NCI-H1930 (cell line): ENCODE measurements at regions not wholly inside any gene's neighbourhood (a gene's known extent, or its start where the extent isn't known, plus 50 kb on each side); places are given as distances from the start of the nearest gene placed in this dataset.

Experiments
- DNase-seq, 2 experiments: peaks; one replicate each; lab custom pipeline; 2025; lab: John Stamatoyannopoulos, UW

- no peak for DNase-seq
Observed at GRCh38 chr14:42378880-42379279, 772.2 kb downstream of the LRFN5 start.

DNA sequence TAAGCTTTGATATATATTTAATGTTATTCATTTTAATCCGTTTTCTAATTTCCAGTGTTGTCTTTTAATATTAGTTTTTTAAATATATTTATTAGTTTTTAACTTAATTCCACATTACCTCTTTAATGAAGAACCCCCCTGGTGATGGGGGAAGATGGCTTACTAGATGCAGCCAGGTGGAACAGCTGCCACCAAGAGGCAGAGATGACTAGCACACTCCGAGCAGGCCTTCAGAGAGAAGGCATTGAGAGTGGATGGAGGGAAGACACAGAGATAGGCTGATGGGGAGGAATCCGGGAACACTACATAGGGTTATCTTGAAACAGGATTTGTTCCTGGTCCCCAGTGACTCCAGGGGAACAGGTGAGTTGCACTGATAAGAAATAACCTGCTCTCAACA lies 771.6 kb downstream of the LRFN5 start:
- no peak for DNase-seq

- no peak for DNase-seq
Observed at GRCh38 chr14:42374332-42374731, 767.7 kb downstream of the LRFN5 start.

GRCh38 chr14:42370056-42370455 lies 763.4 kb downstream of the LRFN5 start:
- no peak for DNase-seq

DNA sequence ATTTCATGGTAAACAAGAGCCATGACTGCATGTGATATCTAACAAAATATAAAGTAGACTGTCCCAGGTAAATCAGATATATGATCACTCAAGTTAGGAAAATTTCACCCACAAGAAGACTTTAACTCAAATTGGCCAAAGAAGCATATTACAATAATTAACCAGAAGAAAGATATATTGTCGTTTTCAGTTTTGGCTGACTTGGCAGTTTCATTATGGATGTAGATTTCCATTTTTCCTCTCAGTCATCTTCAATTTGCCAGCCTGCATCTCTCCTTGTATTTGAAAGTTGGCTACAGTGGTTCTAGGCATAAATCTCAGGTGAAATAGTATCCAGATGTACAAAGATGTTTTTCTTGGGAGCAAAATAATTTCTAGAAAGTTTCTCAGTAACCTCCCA lies 761.6 kb downstream of the LRFN5 start:
- DNase-seq = no peak

- DNase-seq = no peak
Observed at GRCh38 chr14:42353315-42353714, 746.6 kb downstream of the LRFN5 start.

DNA sequence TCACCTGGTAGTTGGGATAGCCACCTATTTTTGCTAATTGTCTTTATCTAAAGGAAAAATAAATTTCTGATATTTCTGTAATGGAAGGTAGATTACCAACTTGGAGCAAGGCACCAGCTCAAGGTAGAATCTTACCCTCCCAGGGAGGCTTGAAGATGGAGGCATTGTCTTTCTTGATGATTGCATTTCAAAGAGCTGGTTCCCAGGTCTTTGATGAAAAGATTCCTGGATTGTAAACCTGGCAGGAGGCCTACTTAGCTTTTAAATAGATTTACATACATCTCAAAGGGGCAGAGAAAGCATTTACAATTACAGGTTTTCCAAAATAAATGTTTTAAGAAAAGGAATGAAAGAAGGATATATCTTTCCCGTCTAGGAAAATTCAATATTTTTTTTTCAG lies 729.2 kb downstream of the LRFN5 start:
- DNase-seq = no peak

GRCh38 chr14:42334931-42335330 lies 728.3 kb downstream of the LRFN5 start:
- DNase-seq = no peak

DNA sequence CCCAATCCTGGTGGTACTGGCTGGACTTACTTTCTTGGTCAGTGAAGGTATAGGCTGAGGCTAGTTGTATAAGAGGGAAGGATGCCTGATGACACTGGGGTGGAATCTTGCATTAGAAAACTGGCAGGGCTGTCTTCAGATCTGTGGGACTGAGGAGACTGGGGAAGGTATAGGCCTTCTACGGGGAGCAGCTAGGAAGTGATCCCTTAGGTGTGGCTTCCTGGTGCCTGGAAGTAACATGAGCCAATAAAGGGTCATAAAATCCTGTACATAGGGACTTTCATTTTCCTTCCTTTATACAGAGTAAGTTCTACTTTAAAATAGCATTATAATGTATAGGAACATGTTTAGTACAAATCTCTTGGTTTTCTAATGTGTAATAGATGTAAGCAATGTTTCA lies 716.8 kb downstream of the LRFN5 start:
- no peak for DNase-seq

GRCh38 chr14:42322531-42323284 lies 716.0 kb downstream of the LRFN5 start:
- no peak for DNase-seq

GRCh38 chr14:42319996-42320395 lies 713.3 kb downstream of the LRFN5 start:
- no peak for DNase-seq

DNA sequence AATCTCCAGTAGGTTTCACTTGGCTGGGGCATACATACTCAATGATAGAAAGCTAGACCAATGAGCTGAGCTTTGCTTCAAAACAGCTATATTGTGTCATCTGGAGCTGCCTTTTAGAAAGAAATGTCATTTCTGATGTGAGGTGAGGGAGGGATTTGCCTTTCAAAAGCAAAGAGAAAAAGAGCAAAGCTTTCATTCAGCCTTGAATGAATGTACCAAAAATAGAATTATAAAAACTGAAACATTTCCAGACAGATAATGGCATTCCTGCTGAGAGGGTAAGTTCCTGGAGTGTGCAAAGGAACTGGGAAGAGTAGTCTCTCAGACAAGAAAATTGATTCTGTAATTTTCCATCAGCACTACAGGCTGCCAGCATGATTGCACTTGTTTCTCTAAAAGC lies 710.0 kb downstream of the LRFN5 start:
- DNase-seq = no peak

GRCh38 chr14:42311876-42312275 lies 705.2 kb downstream of the LRFN5 start:
- no peak for DNase-seq

- no peak for DNase-seq
Observed at GRCh38 chr14:42307239-42307825, 700.7 kb downstream of the LRFN5 start.

DNA sequence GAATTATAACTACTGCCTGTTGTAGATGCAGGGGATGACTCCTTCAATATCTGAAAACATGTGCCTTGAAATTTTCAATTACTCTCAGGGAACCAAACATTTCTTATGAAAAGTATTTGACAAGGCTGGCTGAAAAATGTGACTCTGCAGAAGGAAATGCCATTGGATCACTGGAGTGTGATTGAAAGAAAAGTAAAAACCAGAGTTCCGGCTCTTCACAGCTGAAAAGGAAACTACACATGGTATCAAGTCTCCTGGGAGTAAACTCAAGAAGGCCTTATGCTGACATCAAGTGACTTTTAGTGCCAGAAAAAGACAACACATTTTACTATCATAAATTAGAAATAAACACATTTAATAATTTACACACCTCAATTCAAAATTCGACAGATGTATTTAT lies 693.0 kb downstream of the LRFN5 start:
- DNase-seq = no peak

DNA sequence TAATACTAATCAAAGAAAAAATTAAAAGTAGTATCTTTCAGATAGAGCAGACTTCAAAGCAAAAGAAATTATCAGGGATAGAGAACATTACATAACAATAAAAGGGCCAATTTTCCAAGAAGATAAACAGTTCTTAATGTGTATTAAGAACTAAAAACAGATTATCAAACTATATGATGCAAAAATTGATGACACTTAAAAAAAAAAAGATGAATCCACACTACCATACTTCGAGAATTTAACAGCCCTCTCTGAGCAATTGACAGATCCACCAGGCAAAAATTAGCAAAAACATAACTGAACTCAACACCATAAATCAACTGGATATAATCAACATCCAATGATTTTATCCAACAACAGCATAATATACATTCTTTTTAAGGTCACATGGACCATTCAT lies 686.5 kb downstream of the LRFN5 start:
- DNase-seq = no peak

DNA sequence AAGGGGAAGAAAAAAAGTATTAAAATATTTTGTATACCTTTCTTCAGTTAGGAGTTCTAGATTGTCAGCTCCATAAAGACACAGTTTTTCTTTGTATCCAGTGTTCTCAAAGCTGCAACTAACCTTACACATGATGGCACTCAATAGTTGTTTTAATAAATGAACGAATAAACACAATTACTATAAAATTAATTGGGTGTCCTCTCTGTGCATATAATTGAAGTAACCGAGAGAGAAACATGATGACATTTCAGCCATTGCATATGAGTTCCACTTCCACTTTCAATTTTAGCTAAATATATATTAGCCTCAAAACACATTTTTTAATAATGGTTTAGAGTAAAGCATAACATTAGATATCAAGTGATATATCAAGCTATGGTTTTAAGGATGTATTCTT lies 671.2 kb downstream of the LRFN5 start:
- no peak for DNase-seq

- no peak for DNase-seq
Observed at GRCh38 chr14:42269234-42269633, 662.6 kb downstream of the LRFN5 start.

DNA sequence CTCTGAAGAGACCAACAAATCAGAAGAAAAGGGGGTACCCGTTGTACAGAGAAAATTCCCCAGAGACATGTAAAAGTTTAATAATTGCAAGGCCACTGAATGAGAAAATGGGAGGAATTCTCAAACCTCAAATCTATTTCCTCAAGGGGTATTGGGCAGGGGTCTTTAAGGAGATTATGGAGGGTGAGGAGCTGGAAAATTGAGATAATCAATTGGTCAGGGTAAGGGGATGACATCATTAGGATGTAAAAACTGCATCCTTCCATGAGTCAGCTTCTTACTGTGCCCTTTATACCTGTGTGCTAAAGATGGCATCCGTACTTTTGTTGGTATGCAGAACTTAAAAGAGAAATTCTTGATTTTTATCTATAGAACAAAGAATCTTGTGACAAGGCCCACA lies 641.5 kb downstream of the LRFN5 start:
- no peak for DNase-seq

- DNase-seq = no peak
Observed at GRCh38 chr14:42241101-42241500, 634.4 kb downstream of the LRFN5 start.

- DNase-seq = no peak
Observed at GRCh38 chr14:42229976-42230375, 623.3 kb downstream of the LRFN5 start.

DNA sequence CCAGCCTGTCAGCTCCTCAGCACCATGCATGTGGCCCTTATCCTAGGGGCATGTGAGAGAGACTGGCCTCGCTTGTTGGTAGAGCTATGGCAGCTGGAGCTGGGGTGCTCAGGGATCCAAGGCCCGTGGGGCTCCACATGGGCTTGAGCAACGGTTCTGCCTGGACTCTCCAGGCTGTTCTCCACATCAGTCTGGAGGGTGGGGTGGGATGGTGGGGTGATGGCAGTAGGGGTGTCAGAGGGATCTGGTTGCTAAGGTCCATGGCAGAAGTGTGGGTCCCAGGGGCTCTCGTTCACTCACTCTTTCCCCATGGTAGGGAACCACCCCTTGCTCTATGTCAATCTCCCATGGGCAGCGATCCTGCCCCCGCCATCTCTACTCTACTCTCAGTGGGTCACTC lies 622.6 kb downstream of the LRFN5 start:
- DNase-seq = no peak

DNA sequence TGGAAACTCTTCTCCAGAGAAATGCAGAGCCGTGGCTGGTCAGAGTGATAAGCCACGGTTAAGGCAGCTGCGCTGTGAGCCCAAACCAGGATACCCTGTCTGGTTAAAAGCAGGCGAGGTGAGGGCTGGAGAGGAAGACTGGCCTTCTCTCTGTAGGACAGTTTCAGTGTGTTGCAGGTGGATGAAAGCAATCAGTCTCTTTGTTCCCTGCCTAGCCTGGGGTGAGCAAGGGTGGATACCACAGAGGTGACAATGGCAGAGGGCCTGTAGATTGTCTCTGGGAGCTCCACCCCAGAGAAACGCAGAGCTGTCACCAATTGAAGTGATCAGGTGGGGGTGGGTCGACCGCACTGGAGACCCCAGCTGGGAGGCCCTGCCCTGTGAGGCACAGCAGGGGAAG lies 621.9 kb downstream of the LRFN5 start:
- DNase-seq = no peak
